Breast epithelium (tissue), 4 donors: ENCODE measurements at regions not wholly inside any gene's neighbourhood (a gene's known extent, or its start where the extent isn't known, plus 50 kb on each side); places are given as distances from the start of the nearest gene placed in this dataset.
"Not testable (repeated sequence)": the region's sequence is repeated elsewhere in the genome, so short reads cannot be mapped to it uniquely, and the experiment has no call there.

Experiments
- DNase-seq, 2 donors: peaks; one replicate each; pipeline ENCODE4 v3.0.0-alpha.2; 2019; ENCODE audit warnings: low spot score in 2 of 2
- H3K27ac ChIP-seq, 2 donors: fragments of 200-600 bp; sonication (generic) in 1 of 2; one replicate each; pipeline ENCODE4 v1.5.1; 2016 to 2019; ENCODE audit warnings: mild to moderate bottlenecking in 1 of 2
- H3K27me3 ChIP-seq, 2 donors: fragments of 200-600 bp; sonication (generic) in 1 of 2; one replicate each; pipeline versions ENCODE4 v1.5.1 to v1.6.0; 2017 to 2019; ENCODE audit warnings: control low read depth in 1 of 2, mild to moderate bottlenecking in 1 of 2
- H3K36me3 ChIP-seq: fragments of 200-600 bp; one replicate; pipeline ENCODE4 v1.5.1; 2019
- H3K4me1 ChIP-seq, 2 donors: fragments of 200-600 bp; sonication (generic); one replicate each; pipeline ENCODE4 v1.5.1; 2016 to 2019; ENCODE audit warnings: control low read depth in 1 of 2
- H3K4me3 ChIP-seq, 3 donors: fragments of 200-600 bp; sonication (generic); 1 replicate in 2 of 3; 2 replicates in 1 of 3; pipeline ENCODE4 v1.5.1; 2016 to 2019; ENCODE audit warnings: mild to moderate bottlenecking in 3 of 3, moderate library complexity in 2 of 3
- H3K9me3 ChIP-seq, 2 donors: fragments of 200-600 bp; sonication (generic) in 1 of 2; one replicate each; pipeline ENCODE4 v1.5.1; 2016 to 2019; ENCODE audit warnings: control low read depth in 1 of 2
- CTCF ChIP-seq, 3 donors: fragments of 450-650 bp; IDR thresholded peaks; one replicate each; pipeline ENCODE4 v1.5.1; 2016 to 2017; ENCODE audit warnings: antibody characterized with exemption in 3 of 3, mild to moderate bottlenecking in 3 of 3, moderate library complexity in 3 of 3
- POLR2A ChIP-seq: fragments of 450-650 bp; IDR thresholded peaks from one replicate; pipeline ENCODE4 v1.6.1; 2016; ENCODE audit warnings: antibody characterized with exemption, mild to moderate bottlenecking, moderate library complexity
- POLR2AphosphoS5 ChIP-seq, 3 donors: sonication (generic); formaldehyde crosslinking; IDR thresholded peaks; one replicate each; pipeline ENCODE4 v1.6.1; 2017; ENCODE audit warnings: antibody characterized with exemption in 3 of 3
- intact Hi-C: fragments of 100-400 bp; cut with DNase I; formaldehyde crosslinking; loops from one replicate; pipeline ENCODE4 v1.15.1; 2023; ENCODE audit warnings: low total_unique reads

GRCh38 chr6:68169922-68170321 lies 465.2 kb upstream of the ADGRB3 start:
- TF ChIP-seq POLR2AphosphoS5 (IDR thresholded peaks at IDR 0.05) (no peak), POLR2A (no peak), CTCF (IDR thresholded peaks at IDR 0.05) (no peak)
- H3K4me3 ChIP-seq = no peak overlapping the region
- no peaks in the 10 kb centered on the region for H3K27me3 ChIP-seq
- H3K4me1 ChIP-seq = no peaks in the 10 kb centered on the region
- intact Hi-C loops = no loop called here
- no peak overlapping the region for H3K27ac ChIP-seq
- H3K36me3 ChIP-seq = no peaks in the 10 kb centered on the region
- no peaks in the 10 kb centered on the region for H3K9me3 ChIP-seq
- no peak for DNase-seq

- H3K27ac ChIP-seq = no peak overlapping the region
- H3K36me3 ChIP-seq = no peaks in the 10 kb centered on the region
- no peaks in the 10 kb centered on the region for H3K9me3 ChIP-seq
- H3K4me3 ChIP-seq = no peak overlapping the region
- no peak for TF ChIP-seq POLR2AphosphoS5 (IDR thresholded peaks at IDR 0.05)
- no peak for TF ChIP-seq POLR2A
- TF ChIP-seq CTCF (IDR thresholded peaks at IDR 0.05) = no peak
- no peaks in the 10 kb centered on the region for H3K4me1 ChIP-seq
- intact Hi-C loops = no loop called here
- no peaks in the 10 kb centered on the region for H3K27me3 ChIP-seq
- no peak for DNase-seq
These were observed 467.5 kb upstream of the ADGRB3 start for GRCh38 chr6:68167604-68168003.

- H3K4me3 ChIP-seq, intact Hi-C loops: not testable (repeated sequence)
These were observed 474.3 kb upstream of the ADGRB3 start for GRCh38 chr6:68160812-68161211.

GRCh38 chr6:68160348-68160747 lies 474.7 kb upstream of the ADGRB3 start:
- Histone ChIP-seq H3K4me3 (no peak overlapping the region), H3K9me3 (peaks cover 7 to 12% of the 10 kb centered on the region in 2 donors), H3K36me3 (no peaks in the 10 kb centered on the region), H3K27ac (no peak overlapping the region), H3K4me1 (no peaks in the 10 kb centered on the region), H3K27me3 (no peaks in the 10 kb centered on the region)
- no peak for TF ChIP-seq CTCF (IDR thresholded peaks at IDR 0.05)
- TF ChIP-seq POLR2A = no peak
- no peak for TF ChIP-seq POLR2AphosphoS5 (IDR thresholded peaks at IDR 0.05)
- intact Hi-C loops = no loop called here
- no peak for DNase-seq

More at GRCh38 chr6:68160812-68161211, 474.3 kb upstream of the ADGRB3 start:
- not testable (repeated sequence) for H3K27ac ChIP-seq, H3K36me3 ChIP-seq, H3K4me1 ChIP-seq, H3K27me3 ChIP-seq, DNase-seq
- peaks cover 7 to 12% of the 10 kb centered on the region in 2 donors for H3K9me3 ChIP-seq

GRCh38 chr6:68159433-68159832 lies 475.6 kb upstream of the ADGRB3 start:
- TF ChIP-seq POLR2A (no peak), POLR2AphosphoS5 (IDR thresholded peaks at IDR 0.05) (no peak), CTCF (IDR thresholded peaks at IDR 0.05) (no peak)
- DNase-seq = no peak
- Histone ChIP-seq H3K4me3 (no peak overlapping the region), H3K4me1 (no peaks in the 10 kb centered on the region), H3K36me3 (no peaks in the 10 kb centered on the region), H3K27ac (no peak overlapping the region), H3K27me3 (no peaks in the 10 kb centered on the region), H3K9me3 (peaks cover 7 to 12% of the 10 kb centered on the region in 2 donors)
- intact Hi-C loops = no loop called here

- TF ChIP-seq CTCF (IDR thresholded peaks at IDR 0.05) (no peak), POLR2AphosphoS5 (IDR thresholded peaks at IDR 0.05) (no peak), POLR2A (no peak)
- intact Hi-C loops = no loop called here
These were observed 476.8 kb upstream of the ADGRB3 start for GRCh38 chr6:68158256-68158655.

More at GRCh38 chr6:68158256-68158655, 476.8 kb upstream of the ADGRB3 start:
- Histone ChIP-seq H3K9me3 (peaks cover 7 to 12% of the 10 kb centered on the region in 2 donors), H3K27me3 (no peaks in the 10 kb centered on the region), H3K36me3 (no peaks in the 10 kb centered on the region), H3K4me3 (no peak overlapping the region), H3K27ac (no peak overlapping the region), H3K4me1 (no peaks in the 10 kb centered on the region)
- no peak for DNase-seq
